Activated CD8-positive, alpha-beta T cell treated with anti-CD3 and anti-CD28 coated beads for 36 hours (primary cell): ENCODE measurements at regions not wholly inside any gene's neighbourhood (a gene's known extent, or its start where the extent isn't known, plus 50 kb on each side); places are given as distances from the start of the nearest gene placed in this dataset.

Experiments used
- ATAC-seq: fragments of 200-7000 bp; cut with Tn5 transposase; one replicate; pipeline ENCODE4 v1.10.0; 2021; ENCODE audit warnings: mild to moderate bottlenecking, moderate library complexity
- CTCF ChIA-PET: fragments of 350-600 bp; sonication (Branson Sonifier 250); formaldehyde crosslinking; loops from one replicate; lab custom pipeline; 2021; ENCODE audit warnings: antibody characterized with exemption; lab: Charles Lee
- POLR2A ChIA-PET: fragments of 350-600 bp; sonication (Branson Sonifier 250); formaldehyde crosslinking; loops from one replicate; lab custom pipeline; 2021; ENCODE audit warnings: antibody characterized with exemption; lab: Charles Lee
- DNase-seq: peaks from one replicate; pipeline ENCODE4 v3.0.0-alpha.2; 2020
- H3K27ac Mint-ChIP-seq: one replicate; pipeline ENCODE4 v1.8.0; 2021; ENCODE audit warnings: mild to moderate bottlenecking, mixed read lengths
- H3K27me3 Mint-ChIP-seq: one replicate; pipeline ENCODE4 v1.8.0; 2021; ENCODE audit warnings: mixed read lengths
- H3K36me3 Mint-ChIP-seq: one replicate; pipeline ENCODE4 v1.8.0; 2021; ENCODE audit warnings: low read depth, mixed read lengths
- H3K4me1 Mint-ChIP-seq: one replicate; pipeline ENCODE4 v1.8.0; 2021; ENCODE audit warnings: low read depth, mixed read lengths
- H3K4me3 Mint-ChIP-seq: one replicate; pipeline ENCODE4 v1.8.0; 2021; ENCODE audit warnings: mild to moderate bottlenecking, moderate library complexity, mixed read lengths
- H3K9me3 Mint-ChIP-seq: one replicate; pipeline ENCODE4 v1.8.0; 2021; ENCODE audit warnings: mixed read lengths
- intact Hi-C: fragments of 100-400 bp; cut with micrococcal nuclease; formaldehyde crosslinking; loops from one replicate; pipeline ENCODE4 v1.10.0; 2022
- TF ChIP-seq, protein P1 (sequence below): fragments of 200-600 bp; IDR thresholded peaks from one replicate; pipeline ENCODE4 v1.8.0; 2022; ENCODE audit warnings: antibody characterized with exemption, mild to moderate bottlenecking

DNA sequence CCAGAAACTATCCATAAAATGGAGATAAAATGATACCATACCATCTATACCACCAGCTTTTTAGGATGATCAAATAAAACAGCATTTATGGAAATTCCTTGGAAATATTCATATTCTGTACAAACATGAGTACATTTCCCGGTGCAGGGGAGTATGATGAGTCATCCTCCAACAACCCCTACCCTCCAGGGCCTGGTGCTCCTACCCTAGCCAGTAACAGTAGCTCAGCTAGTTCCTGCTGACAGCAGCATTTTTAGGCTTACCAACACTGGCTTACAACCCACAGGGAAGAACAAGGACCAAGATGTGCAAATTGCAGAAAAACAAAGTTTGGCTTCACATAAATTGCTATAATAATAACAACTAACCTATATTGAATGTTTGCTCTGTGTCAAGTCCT lies 406.2 kb upstream of the CADM1 start:
- H3K4me1 Mint-ChIP-seq, result no peaks in the 10 kb centered on the region
- no peak overlapping the region for H3K4me3 Mint-ChIP-seq
- no peaks in the 10 kb centered on the region for H3K36me3 Mint-ChIP-seq
- CTCF ChIA-PET, result no interaction called here
- TF ChIP-seq, protein P1, sequence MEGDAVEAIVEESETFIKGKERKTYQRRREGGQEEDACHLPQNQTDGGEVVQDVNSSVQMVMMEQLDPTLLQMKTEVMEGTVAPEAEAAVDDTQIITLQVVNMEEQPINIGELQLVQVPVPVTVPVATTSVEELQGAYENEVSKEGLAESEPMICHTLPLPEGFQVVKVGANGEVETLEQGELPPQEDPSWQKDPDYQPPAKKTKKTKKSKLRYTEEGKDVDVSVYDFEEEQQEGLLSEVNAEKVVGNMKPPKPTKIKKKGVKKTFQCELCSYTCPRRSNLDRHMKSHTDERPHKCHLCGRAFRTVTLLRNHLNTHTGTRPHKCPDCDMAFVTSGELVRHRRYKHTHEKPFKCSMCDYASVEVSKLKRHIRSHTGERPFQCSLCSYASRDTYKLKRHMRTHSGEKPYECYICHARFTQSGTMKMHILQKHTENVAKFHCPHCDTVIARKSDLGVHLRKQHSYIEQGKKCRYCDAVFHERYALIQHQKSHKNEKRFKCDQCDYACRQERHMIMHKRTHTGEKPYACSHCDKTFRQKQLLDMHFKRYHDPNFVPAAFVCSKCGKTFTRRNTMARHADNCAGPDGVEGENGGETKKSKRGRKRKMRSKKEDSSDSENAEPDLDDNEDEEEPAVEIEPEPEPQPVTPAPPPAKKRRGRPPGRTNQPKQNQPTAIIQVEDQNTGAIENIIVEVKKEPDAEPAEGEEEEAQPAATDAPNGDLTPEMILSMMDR, result no peak
- H3K9me3 Mint-ChIP-seq, result no peaks in the 10 kb centered on the region
- no peak for DNase-seq
- POLR2A ChIA-PET, result no interaction called here
- intact Hi-C loops, result no loop called here
- no peak for ATAC-seq
- peaks cover 5% of the 10 kb centered on the region for H3K27me3 Mint-ChIP-seq
- no peak overlapping the region for H3K27ac Mint-ChIP-seq

DNA sequence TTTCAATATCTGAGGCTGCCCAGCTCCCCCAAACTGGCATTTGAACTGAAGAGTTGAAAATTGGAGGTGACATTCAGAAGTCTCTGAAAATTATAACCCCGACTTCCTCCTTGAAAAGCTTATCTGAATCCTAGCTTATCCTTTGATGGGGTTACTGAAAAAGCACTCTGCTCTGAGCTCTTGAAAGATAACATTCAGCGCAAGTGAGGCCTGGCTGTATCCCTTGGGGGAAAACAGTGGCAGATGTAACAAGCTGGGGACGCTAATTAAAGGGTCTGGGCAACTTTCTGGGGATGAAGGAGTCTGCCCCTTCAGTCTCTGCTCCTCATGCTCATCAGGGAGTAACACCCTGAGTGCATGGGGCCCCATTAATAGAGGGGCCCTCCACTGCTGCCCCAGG lies 402.0 kb upstream of the CADM1 start:
- ChIA-PET POLR2A (no interaction called here), CTCF (interaction anchor here (1.3 kb wide), 1 partner anchor 9 kb away, joined by 3 read pairs; no protein-coding TSS in a partner anchor)
- Mint-ChIP-seq H3K27me3 (peaks cover 1% of the 10 kb centered on the region), H3K36me3 (no peaks in the 10 kb centered on the region), H3K27ac (no peak overlapping the region), H3K4me1 (no peaks in the 10 kb centered on the region), H3K4me3 (no peak overlapping the region), H3K9me3 (no peaks in the 10 kb centered on the region)
- ATAC-seq, result no peak
- DNase-seq, result no peak
- TF ChIP-seq, protein P1, result no peak
- intact Hi-C loops, result no loop called here

DNA sequence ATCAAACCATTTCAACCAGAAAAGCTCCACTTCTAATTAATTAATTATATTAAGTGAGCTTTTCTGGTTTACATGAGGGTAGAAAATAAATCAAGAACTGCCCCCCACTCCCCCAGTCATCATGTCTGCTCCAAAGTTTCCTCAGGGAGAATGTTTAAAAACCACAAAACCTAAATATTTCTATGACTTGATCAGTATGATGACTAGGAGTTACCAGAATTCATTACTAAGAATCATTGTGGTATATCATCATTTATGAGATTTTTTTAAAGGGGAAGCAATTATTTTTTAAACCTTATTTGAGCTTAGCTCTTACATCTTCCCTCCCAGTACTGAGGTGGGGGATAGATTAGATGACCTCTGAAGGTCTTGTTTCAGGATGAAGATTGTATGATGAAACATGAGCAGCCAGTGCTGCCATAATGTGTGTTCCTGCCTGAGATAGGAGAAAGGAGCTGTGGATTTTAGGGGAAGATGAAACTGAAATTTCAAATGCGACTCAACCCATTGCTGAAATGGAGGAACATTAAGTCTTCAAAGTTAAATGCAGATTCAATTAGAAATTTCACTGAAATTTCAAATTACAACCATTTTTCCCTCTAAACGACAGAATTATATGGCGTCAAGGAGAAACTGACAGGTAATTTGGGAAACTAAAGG lies 401.3 kb upstream of the CADM1 start:
- CTCF ChIA-PET, result interaction anchor here (1.3 kb wide), 1 partner anchor 9 kb away, joined by 3 read pairs; no protein-coding TSS in a partner anchor
- POLR2A ChIA-PET, result no interaction called here
- no peak overlapping the region for H3K4me3 Mint-ChIP-seq
- no peaks in the 10 kb centered on the region for H3K9me3 Mint-ChIP-seq
- intact Hi-C loops, result no loop called here
- H3K36me3 Mint-ChIP-seq, result no peaks in the 10 kb centered on the region
- DNase-seq (no peak), ATAC-seq (no peak)
- TF ChIP-seq, protein P1, result no peak
- no peak overlapping the region for H3K27ac Mint-ChIP-seq
- H3K27me3 Mint-ChIP-seq, result peaks cover 1% of the 10 kb centered on the region
- H3K4me1 Mint-ChIP-seq, result no peaks in the 10 kb centered on the region

DNA sequence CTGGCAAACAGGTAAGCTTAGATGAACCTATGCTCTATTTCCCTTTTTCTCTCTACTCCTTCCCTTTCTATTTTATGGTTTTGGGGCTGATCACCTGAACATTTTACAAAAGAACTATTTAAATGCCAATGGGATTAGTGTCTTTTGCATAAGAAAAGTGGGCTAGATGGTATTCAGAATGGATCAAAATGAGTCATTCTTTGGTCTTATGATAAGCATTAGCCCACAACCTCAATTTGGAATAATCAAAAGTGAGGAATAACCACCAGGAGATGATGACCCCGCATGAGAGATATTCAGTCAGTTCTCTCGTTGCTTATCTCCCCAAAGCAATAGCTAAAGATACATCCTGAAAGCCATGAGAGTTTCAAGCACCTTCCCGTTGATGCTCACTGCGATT lies 399.0 kb upstream of the CADM1 start:
- ChIA-PET POLR2A (no interaction called here), CTCF (interaction anchor here (1.7 kb wide), 1 partner anchor 14 kb away, joined by 3 read pairs; no protein-coding TSS in a partner anchor)
- Mint-ChIP-seq H3K4me3 (no peak overlapping the region), H3K27me3 (peaks cover 1% of the 10 kb centered on the region), H3K9me3 (no peaks in the 10 kb centered on the region), H3K27ac (no peak overlapping the region), H3K4me1 (no peaks in the 10 kb centered on the region), H3K36me3 (no peaks in the 10 kb centered on the region)
- TF ChIP-seq, protein P1, result no peak
- no peak for DNase-seq
- no peak for ATAC-seq
- intact Hi-C loops, result no loop called here

DNA sequence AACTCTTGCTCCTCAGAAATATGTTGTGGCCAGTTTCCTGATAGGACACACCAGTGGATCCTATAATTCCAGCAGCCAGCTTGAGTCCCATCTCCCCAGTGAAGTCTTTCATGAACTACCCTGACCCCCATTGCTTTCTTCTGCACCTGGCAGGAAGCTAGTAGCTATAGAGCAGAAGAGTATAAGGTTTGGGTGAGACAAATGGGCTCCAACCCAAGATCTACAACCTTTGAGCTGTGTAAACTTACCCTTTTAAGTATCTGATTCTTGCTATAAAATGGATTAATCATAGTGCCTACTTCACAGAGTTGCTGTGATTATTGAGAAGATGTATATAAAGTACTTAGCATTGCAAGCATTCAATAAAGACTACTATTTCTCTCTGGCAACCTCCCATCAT lies 396.9 kb upstream of the CADM1 start:
- Mint-ChIP-seq H3K27me3 (peaks cover 1% of the 10 kb centered on the region), H3K4me3 (no peak overlapping the region), H3K9me3 (no peaks in the 10 kb centered on the region), H3K36me3 (no peaks in the 10 kb centered on the region), H3K27ac (no peak overlapping the region), H3K4me1 (no peaks in the 10 kb centered on the region)
- ChIA-PET POLR2A (no interaction called here), CTCF (no interaction called here)
- TF ChIP-seq, protein P1, result no peak
- intact Hi-C loops, result no loop called here
- no peak for DNase-seq
- no peak for ATAC-seq
